Hypothalamus (tissue), 51 donors: ENCODE measurements at regions not wholly inside any gene's neighbourhood (a gene's known extent, or its start where the extent isn't known, plus 50 kb on each side); places are given as distances from the start of the nearest gene placed in this dataset.
"Not testable (repeated sequence)": the region's sequence is repeated elsewhere in the genome, so short reads cannot be mapped to it uniquely, and the experiment has no call there.

Source experiments
- DNase-seq, 51 donors: peaks; one replicate each; lab custom pipeline; 2025; lab: John Stamatoyannopoulos, UW

DNA sequence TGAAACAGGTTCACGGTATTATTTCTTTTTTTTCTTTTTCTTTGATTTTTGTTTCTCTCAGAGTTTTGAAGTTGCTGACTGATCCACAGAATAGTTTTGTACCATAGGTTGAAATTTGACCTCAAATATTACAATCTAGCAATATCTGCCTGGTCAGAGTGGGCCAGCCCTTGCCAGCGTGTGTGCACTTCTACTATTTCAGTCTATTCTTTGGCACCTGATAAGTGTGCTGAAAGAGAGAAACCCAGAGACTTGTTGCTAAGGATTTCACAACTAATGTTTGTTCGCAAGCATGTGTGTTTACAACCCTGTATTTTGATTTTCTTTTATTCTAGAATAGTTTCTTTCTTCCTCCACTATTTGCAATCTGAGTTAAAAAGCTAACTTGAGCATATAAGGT, 1125.2 kb upstream of the CNTN5 start:
- no peak for DNase-seq

DNA sequence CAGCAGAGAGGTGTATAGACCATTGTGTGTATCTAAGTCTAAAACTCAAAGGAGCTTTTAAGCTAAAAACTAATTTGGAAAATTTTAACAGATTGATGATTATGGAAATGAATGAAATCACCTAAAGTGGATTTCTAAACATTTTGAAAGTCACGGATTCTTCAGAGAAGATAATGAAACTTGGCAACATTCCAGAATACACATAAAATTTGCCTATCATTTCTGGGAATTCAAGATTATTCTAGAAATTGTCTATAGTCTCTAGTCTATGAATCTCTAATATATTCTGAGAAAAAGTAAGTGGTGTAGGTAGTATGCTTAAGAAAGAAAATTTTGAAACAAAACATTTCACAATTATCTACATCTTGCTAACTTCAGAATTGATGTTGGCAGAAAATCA, 1117.9 kb upstream of the CNTN5 start:
- no peak for DNase-seq

DNA sequence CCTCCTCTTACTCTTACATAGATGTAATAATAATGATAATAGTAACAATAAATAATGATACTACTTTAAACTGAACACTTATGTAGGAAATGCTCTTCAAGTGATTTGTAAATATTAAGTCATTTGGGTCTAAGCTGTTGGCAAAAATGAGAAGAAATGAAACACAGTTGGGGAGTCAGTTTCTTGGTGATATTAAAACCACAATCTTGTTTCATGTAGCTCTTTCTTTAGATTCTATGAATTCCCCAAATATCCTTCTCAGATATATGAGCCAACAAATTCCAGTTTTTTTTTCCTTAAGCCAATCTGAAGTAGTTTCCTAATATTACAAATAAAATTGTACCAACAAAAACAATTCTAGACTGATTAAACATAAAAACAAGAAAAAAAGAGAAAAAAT, 1115.6 kb upstream of the CNTN5 start:
- no peak for DNase-seq

DNA sequence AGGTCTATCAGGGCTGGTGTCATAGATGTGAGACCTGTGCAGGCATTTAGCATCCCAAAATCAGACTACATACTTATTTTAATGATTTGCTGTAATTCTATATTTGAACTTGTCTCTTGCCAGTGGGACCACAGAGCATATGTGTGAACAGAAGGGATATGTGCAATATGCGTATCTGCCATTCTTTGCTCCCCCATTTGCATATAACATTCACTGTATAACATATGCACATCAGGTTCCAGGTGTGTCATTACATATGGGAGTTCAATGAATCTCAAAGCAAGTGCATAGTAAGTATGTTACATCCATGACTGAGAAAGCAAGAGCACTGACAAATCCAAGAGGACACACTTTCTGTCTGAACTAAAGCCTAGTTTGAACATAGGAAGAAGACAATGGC, 1115.1 kb upstream of the CNTN5 start:
- DNase-seq: no peak

DNA sequence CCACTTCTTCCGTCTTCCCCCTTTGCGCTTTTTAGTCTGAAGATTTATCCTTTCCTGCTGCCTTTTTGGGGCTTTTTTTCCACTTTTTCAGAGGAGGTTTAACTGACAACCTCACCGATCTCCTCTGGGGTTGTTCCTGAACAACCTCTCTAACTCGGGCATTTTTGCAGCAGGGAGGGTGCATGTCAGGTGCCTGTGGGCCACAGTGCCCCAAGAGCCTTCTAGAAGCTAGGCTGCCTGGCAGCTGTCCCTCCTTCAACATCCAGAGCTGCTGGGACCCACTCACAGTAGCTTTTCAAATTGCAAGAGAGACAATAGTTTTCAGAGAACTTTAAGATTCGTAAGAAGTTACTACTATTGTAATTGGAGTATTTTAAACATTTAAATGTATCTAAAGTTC, 1112.4 kb upstream of the CNTN5 start:
- no peak for DNase-seq

DNA sequence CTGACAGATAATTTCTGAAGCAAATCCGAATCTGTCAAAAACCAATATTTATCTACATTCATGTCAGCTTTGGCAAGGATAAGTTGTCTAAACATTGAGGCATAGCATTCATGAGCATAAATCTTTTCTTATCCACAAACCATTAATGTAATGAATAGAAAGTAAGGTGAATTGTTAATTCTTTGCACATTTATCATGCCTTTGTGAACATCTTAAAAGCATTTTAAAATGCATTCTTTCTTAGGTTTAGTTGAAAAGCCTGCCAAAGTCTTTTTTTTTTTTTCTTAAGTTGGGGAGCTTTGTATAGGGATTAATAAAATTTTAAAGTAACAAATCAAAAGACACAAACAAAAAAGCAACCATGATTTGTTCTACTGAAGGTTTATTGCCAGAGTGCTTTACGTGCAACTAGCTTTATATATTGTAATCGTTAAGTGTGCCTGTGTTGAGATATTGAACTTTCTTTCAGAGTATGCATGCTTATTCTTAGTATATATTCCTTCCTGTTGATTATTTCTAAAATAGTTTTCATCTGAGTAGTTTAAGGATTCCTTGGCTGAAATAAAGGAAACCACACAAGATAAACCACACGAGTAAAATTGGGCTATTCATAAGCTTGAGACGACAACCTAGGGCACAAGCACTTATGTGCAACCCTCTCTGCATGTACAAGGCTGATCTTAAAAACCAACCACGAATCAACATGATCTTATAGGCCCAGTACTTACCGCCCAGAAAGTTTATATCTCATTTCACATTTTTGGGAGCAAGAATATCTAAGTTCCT, 1110.9 kb upstream of the CNTN5 start:
- DNase-seq: no peak

DNA sequence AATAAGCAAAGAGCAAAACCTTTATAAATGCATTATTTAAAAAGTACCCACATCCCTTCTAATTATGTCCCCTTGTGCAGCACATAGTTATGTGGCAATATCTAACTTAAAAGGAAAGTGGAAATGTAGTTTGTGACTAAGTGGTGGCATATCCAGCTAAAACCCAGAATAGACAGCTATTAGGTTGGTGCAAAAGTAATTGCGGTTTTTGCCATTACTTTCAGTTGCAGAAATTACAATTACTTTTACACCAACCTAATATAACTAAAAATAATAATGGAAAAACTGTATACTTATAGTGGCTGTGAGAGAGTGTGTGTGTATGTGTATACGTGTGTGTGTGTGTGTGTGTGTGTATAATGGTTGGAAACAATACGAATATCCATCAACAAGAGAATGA, 1108.1 kb upstream of the CNTN5 start:
- no peak for DNase-seq

DNA sequence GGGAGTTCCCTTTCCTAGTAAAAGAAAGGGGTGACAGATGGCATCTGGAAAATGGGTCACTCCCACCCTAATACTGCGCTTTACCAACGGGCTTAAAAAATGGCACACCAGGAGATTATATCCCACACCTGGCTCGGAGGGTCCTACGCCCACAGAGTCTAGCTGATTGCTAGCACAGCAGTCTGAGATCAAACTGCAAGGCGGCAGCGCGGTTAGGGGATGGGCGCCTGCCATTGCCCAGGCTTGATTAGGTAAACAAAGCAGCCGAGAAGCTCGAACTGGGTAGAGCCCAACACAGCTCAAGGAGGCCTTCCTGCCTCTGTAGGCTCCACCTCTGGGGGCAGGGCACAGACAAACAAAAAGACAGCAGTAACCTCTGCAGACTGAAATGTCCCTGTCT, 1097.8 kb upstream of the CNTN5 start:
- DNase-seq: not testable (repeated sequence)

DNA sequence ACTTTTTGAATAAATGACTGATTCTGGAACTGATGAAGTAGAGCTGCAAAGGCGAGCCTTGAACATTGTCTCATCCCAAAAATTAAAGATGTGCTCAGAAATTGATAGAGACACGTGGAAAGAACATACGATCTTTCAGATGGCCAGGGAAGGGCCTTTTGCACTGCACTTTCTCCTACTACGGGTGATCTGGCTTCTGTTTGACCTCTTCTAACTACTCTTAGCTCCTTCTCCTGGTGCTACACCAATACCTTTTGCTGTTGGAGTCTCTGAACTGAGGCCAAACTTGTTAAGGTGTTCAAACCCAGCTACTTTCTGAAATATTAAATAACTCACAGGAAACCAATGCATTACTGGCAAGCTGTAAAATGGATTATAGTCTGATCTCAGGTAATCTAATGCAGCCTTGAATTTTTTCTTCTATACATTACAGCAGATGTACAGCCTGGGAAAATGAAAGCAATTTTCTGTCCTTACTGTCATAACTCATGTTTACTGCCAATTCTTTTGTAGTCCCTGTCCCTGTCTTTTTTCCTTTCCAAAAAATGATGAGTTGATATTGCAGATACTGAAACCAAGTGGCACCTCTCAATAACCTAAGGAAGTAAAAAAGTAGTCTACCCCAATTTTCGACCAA, 1086.1 kb upstream of the CNTN5 start:
- DNase-seq: no peak

DNA sequence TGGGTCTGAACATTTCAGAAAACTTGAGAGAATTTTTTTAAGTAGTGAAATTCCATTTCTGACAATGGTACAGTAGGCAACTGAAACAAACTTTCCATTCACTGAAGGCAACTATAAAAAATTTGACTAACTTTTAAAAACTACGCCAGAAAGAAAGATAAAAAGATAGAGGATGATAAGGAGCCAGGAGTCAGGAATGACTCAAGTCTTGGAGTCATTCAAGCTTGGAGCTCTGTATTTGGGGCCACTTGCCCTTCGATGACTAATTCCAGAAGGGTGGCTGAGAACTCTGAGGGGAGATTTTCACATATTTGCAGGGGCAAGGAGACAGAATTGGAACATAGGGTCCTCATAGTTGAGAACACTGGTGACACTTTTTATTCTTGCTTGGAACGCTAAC, 1083.2 kb upstream of the CNTN5 start:
- no peak for DNase-seq

DNA sequence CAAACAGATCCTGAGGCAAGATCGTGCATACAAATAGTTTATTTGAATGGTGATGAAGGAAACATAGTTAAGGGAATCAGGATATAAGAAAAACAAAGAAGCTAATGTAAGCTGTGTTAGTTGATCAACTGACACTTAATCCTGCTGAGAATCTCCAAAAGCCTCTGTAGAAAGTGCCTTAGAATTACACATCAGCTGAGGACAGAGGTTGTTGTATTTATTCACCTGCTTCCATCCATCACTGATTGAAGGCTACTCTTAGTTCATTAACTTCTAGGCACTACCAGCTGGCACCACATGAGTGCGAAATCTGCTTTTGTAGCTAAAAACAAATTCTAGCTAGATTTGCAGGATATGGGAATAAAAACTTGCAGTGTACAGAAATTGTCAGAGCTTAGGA, 1082.0 kb upstream of the CNTN5 start:
- no peak for DNase-seq

DNA sequence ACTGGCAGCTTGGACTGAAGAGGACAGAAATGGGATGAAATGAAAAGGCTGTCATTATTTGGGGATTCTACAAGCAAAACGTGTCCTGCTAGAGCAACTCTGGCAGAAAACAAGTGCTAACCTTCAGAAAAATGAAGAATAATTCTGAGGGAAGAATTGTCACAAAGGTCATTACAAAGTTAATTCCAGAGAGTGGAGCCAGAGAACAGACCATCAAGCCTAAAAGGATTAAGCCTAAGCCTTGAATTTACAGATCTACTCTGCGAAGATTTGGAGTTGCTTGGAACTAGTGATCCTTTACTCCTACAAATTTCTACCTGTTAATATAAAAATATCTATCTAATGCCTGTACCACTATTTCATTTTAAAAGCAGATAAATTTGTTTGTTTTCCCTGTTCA, 1077.3 kb upstream of the CNTN5 start:
- DNase-seq: no peak

DNA sequence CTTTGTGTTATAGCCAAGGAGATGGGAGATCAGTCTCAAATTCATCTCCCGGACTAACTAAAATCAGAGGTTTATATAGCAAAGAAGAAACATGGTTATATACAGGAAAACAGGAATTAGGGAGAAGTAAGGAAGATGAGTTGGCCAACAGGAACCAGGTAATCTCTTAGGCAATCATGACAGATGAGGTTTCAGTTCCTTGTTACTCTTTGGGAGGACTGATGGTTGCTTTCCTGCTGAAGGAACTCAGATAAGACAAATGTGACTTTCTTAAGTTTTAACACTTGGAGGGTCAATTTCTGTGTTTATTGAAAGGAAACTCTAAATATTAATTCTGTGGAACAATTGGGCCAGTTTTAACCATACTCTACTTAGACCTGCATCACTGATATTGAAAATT, 1072.0 kb upstream of the CNTN5 start:
- no peak for DNase-seq

DNA sequence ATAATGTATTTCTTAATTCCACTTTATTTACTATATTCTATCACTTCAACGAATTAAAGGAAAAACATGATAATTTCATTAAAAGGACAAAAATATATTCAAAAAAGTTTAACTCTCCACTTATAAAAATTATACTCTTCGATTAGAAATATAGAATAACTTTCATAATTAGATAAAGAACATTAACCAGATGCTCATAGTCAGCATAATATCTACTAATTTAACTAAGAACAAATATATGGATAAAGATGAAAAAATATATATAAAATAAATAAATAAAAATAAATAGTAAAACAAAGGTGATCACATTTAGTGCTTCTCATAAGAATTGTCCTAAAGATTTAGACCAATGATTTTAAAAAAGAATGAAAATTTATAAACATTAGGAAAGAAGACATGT, 1065.2 kb upstream of the CNTN5 start:
- DNase-seq: no peak

DNA sequence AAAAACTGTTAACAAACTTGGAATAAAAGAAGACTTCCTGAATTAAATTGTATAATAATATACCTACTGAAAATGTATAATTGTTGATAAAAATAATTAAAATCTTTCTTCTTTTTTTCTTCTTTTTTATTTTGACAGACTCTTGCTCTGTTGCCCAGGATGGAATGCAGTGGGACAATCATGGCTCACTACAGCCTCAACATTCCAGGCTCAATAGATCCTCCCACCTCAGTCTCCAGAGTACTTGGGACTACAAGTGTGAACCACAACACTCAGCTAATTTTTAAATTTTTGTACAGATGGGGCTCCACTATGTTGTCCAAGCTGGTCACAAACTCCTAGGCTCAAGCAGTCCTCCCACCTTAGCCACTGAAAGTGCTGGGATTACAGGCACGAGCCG, 1063.8 kb upstream of the CNTN5 start:
- no peak for DNase-seq

DNA sequence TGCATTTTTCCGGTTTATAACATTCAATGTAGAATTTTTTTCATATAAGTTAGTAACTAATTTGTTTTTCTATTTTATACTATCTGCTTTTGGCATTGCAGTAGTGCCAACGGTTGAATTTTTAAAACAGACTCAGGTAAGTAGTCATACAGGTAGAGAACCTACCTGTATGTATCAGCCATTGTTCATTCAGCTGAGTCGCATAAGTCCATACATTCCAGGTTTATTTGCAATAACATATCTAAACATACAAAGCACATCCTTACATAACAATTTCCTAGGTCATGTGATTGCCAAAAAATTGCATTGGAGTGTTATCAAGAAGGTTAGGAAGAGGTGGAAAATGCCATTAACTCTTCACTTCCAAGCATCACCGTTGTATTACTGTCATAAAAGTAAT, 1059.3 kb upstream of the CNTN5 start:
- no peak for DNase-seq

DNA sequence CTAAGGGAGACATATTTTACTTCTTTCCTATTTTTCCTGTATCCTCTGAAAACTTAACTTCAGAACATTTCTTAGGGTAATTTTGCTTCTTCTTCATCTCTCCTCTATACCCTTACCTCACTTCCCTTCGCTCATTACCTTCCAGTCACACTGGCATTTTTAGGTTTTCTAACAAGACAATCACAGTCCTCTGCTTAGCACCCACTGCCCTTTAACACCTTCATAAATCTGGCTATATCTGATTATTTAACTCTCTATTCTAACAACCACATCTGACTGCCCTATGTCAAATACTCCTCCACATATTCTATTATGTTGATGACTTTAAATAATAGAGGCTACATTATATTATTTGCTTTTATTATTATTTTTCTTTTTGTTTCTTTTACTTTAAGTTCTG, 1058.0 kb upstream of the CNTN5 start:
- DNase-seq: no peak

DNA sequence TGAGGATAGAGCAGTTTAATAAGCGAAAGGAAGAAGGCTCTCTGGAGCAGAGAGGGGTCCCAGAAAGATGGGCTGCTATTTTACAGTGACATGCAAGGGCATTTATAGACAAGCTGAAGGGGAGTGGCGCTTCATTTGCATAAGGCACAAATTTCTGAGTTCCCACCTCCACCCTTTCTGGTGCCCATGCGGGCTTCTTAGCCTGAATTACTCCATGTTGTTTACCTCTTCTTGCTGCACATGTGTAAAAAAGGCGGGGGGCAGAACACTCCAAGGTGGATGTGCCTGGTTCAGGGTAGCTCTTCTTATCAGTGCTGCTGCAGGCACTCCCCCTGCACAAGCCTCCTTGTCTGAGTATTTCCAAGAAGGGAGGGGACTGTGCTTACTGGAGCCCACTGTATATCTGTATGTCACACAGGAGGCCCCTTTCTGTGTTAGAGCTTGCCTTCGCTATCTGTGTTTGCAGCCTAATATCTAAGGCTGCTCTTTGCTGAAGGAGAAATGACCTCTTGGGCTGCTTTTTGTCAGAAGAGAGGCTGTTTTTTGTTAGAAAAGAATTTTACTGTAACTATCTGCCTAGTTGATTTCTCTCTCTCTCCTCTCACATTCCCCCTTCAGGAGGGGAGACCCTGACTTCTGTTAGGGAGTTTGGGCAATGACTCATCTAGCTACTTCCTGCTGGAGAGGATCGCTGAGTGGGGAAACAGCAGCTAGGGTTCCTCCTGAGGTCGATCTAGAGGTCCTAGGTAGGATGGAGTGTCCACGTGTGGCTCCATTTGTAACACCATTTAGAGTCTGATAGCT, 1057.0 kb upstream of the CNTN5 start:
- DNase-seq: no peak

DNA sequence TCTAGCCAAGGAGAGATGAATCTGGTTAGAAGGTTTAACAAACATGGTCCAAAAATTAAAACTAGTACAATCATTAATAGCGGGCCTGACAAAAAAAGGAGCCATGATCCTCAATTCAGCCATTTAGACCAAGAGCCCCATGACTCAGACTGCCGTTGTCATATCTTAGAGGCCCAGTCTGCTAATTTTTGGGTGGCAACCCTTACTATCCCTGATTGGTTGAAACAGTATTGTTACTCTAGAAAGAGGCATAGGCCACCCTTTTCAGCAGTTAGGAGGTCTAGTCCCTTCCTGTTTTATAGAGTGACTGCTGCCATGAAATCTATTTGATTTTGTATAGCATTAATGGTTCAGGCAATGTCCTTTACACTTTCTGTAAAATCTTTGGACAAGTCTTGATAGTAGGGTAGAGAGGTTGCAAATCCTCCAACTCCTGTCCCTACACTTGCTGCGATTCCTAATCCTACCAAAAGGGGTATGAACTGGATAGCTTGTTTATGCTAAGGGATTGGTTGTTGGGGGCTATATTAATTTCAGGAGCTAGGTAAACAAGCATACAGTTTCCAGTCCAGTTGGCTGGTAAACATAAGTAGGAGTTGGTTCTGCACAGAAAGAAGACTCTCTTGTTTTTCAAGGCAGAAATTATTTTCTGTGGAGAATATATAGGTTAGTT, 1056.3 kb upstream of the CNTN5 start:
- no peak for DNase-seq

DNA sequence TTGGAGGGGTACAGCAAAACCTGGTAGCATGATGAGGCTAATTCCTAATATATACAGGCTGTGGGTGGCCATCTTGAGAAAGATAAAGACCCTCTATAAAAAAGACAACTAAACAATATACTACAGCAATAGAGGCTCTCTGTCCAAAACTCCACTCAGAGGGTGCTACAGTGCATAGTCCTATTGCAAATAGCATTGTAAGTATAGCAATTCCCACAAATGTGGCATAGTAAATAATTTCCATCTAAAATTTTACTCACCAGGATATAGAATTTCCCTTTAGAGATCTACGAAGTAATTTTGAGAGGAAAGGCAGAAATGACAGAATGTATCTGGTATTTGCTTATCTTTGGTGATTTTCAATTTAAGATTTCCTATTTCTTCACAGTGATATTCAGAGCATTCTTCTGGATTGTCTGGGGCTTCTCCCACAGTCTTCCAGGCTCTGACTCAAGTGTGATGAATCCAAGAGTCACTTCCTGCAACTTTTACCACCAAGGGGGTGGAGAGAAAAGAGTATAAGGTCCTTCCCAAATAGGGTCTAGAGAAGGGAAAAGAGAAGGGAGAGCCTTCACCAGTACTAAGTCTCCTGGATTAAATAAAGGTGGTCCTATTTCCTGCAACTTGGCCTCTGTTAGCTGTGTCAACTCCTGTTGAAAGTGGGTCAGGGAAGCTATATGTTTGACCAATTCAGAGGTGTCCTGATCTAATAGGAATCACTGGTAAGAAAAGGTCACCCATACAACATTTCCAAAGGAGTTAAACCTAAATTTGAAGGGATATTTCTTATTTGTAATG, 1054.7 kb upstream of the CNTN5 start:
- DNase-seq: no peak
